ENCODE measurements at regions not wholly inside any gene's neighbourhood (a gene's known extent, or its start where the extent isn't known, plus 50 kb on each side); places are given as distances from the start of the nearest gene placed in this dataset.

DNA sequence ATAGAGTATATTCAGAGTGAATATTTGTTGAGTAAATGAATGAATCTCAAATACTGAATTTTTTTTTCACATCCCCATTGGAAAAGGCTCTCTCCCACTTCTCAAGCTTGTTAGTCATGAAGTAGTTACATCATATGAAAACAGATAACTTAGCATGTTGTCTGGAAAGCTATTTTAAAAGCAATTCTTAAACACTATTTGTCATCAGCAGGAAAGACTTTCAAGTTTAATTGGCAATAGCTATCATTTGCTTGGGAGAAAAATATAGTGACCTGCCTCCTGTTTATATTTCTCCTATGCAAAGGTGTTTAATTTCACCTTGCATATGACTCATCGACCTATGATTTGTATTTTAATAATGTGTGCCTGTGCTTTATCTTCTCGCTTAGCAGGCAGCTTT, 499.8 kb upstream of the GRIA1 start:
- Histone ChIP-seq H3K9ac (ENCODE audit: low read length) (no peak overlapping the region), H4K20me1 (ENCODE audit: control insufficient read depth, insufficient read depth, low read length, poor library complexity, severe bottlenecking) (no peaks in the 10 kb centered on the region), H3K4me1 (ENCODE audit: control insufficient read depth in 2 of 2, insufficient read depth in 2 of 2, low read length in 2 of 2) (no peaks in the 10 kb centered on the region), H3K27me3 (replicated peaks in 1 of 4; ENCODE audit: control extremely low read depth in 1 of 4, control insufficient read depth in 3 of 4, insufficient read depth in 4 of 4, low read length in 3 of 4) (no peaks in the 10 kb centered on the region), H3K4me2 (replicated peaks; ENCODE audit: low read depth, low read length, poor library complexity, severe bottlenecking) (no peak overlapping the region), H2AFZ (ENCODE audit: insufficient read depth, low read depth, low read length, poor library complexity, severe bottlenecking) (no peak overlapping the region), H3K36me3 (replicated peaks in 1 of 2; ENCODE audit: control extremely low read depth in 1 of 2, control insufficient read depth in 1 of 2, extremely low read depth in 1 of 2, insufficient read depth in 2 of 2, low read length in 1 of 2) (no peaks in the 10 kb centered on the region), H3K4me3 (ENCODE audit: control extremely low read depth in 1 of 5, extremely low read depth in 1 of 5, insufficient read depth in 1 of 5, low read depth in 2 of 5, low read length in 4 of 5) (no peak overlapping the region), H3K9me3 (ENCODE audit: control extremely low read depth in 1 of 3, control insufficient read depth in 2 of 3, insufficient read depth in 1 of 3, low read length in 2 of 3) (no peaks in the 10 kb centered on the region), H3K79me2 (ENCODE audit: control insufficient read depth, insufficient read depth, low read length) (no peaks in the 10 kb centered on the region), H3K27ac (ENCODE audit: low read length in 2 of 2) (no peak overlapping the region)
- DNase-seq (no peak), ATAC-seq (ENCODE audit: low read depth) (no peak)
- POLR2A ChIA-PET, result no interaction called here
- TF ChIP-seq, protein P1, sequence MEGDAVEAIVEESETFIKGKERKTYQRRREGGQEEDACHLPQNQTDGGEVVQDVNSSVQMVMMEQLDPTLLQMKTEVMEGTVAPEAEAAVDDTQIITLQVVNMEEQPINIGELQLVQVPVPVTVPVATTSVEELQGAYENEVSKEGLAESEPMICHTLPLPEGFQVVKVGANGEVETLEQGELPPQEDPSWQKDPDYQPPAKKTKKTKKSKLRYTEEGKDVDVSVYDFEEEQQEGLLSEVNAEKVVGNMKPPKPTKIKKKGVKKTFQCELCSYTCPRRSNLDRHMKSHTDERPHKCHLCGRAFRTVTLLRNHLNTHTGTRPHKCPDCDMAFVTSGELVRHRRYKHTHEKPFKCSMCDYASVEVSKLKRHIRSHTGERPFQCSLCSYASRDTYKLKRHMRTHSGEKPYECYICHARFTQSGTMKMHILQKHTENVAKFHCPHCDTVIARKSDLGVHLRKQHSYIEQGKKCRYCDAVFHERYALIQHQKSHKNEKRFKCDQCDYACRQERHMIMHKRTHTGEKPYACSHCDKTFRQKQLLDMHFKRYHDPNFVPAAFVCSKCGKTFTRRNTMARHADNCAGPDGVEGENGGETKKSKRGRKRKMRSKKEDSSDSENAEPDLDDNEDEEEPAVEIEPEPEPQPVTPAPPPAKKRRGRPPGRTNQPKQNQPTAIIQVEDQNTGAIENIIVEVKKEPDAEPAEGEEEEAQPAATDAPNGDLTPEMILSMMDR (IDR thresholded peaks at IDR 0.05), result no peak
- TF ChIP-seq EZH2 (IDR thresholded peaks at IDR 0.05; ENCODE audit: borderline replicate concordance, insufficient read depth, low read depth, low read length, poor library complexity, severe bottlenecking), result no peak
- WGBS (ENCODE audit: insufficient coverage), result no CpG with 5 or more reads among the region's 2 CpGs
- H3K4me1 Mint-ChIP-seq, result no peaks in the 10 kb centered on the region
- H3K27ac Mint-ChIP-seq, result no peak overlapping the region
- CTCF ChIA-PET, result no interaction called here
- H3K4me3 Mint-ChIP-seq, result no peak overlapping the region
- intact Hi-C loops (cut with micrococcal nuclease), result no loop called here
- H3K27me3 Mint-ChIP-seq, result no peaks in the 10 kb centered on the region
- peaks cover 2% of the 10 kb centered on the region for H3K9me3 Mint-ChIP-seq (ENCODE audit: insufficient read depth)

DNA sequence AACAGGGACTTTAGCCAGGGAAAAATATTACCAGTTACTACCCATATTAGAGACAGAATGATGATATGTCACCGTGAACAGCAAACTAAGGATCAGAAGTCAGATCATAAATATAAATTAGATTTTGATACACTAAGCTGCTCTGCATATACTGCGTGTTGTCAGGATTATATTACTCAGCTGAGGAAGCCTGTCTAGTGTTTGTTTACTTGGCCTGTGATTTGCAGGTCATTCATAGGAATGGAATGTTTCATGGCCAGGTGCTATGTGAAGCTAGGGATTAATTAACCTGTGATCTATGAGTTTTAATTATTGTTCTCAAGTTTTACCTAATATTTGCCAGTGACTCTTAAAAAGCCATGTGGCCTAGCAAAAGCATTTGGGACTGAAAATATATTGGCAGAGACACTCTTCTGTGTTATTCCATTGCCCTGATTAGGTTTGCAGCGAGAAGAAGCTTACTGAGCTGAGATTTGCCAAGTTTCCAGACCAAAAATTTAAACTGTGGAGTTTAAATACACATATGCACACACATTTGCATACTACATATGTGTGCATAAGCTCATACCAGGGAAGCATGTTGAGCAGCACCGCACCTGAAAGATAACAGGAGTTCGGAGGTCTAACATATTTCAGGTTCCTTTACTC, 496.3 kb upstream of the GRIA1 start:
- POLR2A ChIA-PET, result no interaction called here
- H3K4me1 Mint-ChIP-seq, result no peaks in the 10 kb centered on the region
- H3K4me3 ChIP-seq (ENCODE audit: control extremely low read depth in 1 of 5, extremely low read depth in 1 of 5, insufficient read depth in 1 of 5, low read depth in 2 of 5, low read length in 4 of 5), result no peak overlapping the region

More for the DNA sequence above, 496.3 kb upstream of the GRIA1 start:
- Mint-ChIP-seq H3K27ac (no peak overlapping the region), H3K27me3 (no peaks in the 10 kb centered on the region), H3K9me3 (ENCODE audit: insufficient read depth) (peaks cover 2% of the 10 kb centered on the region), H3K4me3 (no peak overlapping the region)
- Histone ChIP-seq H3K9me3 (ENCODE audit: control extremely low read depth in 1 of 3, control insufficient read depth in 2 of 3, insufficient read depth in 1 of 3, low read length in 2 of 3) (no peaks in the 10 kb centered on the region), H3K36me3 (replicated peaks in 1 of 2; ENCODE audit: control extremely low read depth in 1 of 2, control insufficient read depth in 1 of 2, extremely low read depth in 1 of 2, insufficient read depth in 2 of 2, low read length in 1 of 2) (no peaks in the 10 kb centered on the region), H2AFZ (ENCODE audit: insufficient read depth, low read depth, low read length, poor library complexity, severe bottlenecking) (no peak overlapping the region), H3K4me1 (ENCODE audit: control insufficient read depth in 2 of 2, insufficient read depth in 2 of 2, low read length in 2 of 2) (no peaks in the 10 kb centered on the region), H3K27ac (ENCODE audit: low read length in 2 of 2) (no peak overlapping the region), H3K9ac (ENCODE audit: low read length) (no peak overlapping the region), H3K79me2 (ENCODE audit: control insufficient read depth, insufficient read depth, low read length) (no peaks in the 10 kb centered on the region), H3K4me2 (replicated peaks; ENCODE audit: low read depth, low read length, poor library complexity, severe bottlenecking) (no peak overlapping the region), H3K27me3 (replicated peaks in 1 of 4; ENCODE audit: control extremely low read depth in 1 of 4, control insufficient read depth in 3 of 4, insufficient read depth in 4 of 4, low read length in 3 of 4) (no peaks in the 10 kb centered on the region), H4K20me1 (ENCODE audit: control insufficient read depth, insufficient read depth, low read length, poor library complexity, severe bottlenecking) (no peaks in the 10 kb centered on the region)
- CTCF ChIA-PET, result no interaction called here
- WGBS (ENCODE audit: insufficient coverage), result 100% methylated on average over 2 of the region's 5 CpGs
- intact Hi-C loops (cut with micrococcal nuclease), result no loop called here
- TF ChIP-seq, protein P1 (IDR thresholded peaks at IDR 0.05), result no peak
- no peak for TF ChIP-seq EZH2 (IDR thresholded peaks at IDR 0.05; ENCODE audit: borderline replicate concordance, insufficient read depth, low read depth, low read length, poor library complexity, severe bottlenecking)
- ATAC-seq (ENCODE audit: low read depth) (no peak), DNase-seq (no peak)
